GM21619 (cell line): ENCODE measurements at regions not wholly inside any gene's neighbourhood (a gene's known extent, or its start where the extent isn't known, plus 50 kb on each side); places are given as distances from the start of the nearest gene placed in this dataset.
"Not testable (repeated sequence)": the region's sequence is repeated elsewhere in the genome, so short reads cannot be mapped to it uniquely, and the experiment has no call there.

Experiments
- ATAC-seq: cut with Tn5 transposase; IDR thresholded peaks from one replicate; pipeline ENCODE4 v1.9.1; 2021; ENCODE audit not compliant: unreplicated experiment

DNA sequence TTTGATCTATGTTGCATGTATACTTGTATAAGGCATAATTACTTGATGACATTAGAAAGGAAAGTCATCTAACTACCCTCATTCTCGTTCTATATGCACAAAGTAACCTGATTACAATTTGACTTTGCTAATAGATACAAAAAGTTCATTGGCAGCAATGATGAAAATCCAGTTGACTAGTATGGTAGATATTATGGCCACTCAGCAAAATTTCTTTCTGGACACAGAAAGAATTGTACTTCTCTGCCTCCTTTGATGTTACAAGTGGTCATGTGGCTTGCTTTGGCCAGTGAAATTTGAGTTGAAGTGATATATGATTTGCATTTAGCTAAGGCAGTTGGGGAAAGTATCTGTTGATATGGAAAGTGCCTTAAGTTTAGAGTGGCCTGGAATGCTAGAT is 723.7 kb upstream of the ARRDC3 start:
- ATAC-seq = no peak

DNA sequence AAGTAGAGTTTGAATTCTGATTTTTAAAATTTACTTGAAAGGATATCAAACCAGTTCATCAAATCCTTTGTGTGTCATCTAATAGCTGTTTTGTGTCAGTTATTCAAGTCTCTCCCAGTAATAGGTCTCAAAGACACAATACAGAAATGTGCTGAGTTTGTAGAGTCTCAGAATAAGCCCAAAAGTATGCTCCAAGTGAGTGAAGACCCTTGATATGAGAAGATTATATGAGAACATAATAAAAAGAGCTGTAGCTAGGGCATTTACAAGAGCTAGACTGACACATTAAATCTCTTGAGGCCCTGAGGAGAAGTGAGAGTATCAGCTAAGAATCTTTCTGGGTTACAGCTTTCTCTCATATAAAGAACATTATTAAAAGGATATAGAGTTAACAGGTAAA is 721.0 kb upstream of the ARRDC3 start:
- ATAC-seq = no peak

DNA sequence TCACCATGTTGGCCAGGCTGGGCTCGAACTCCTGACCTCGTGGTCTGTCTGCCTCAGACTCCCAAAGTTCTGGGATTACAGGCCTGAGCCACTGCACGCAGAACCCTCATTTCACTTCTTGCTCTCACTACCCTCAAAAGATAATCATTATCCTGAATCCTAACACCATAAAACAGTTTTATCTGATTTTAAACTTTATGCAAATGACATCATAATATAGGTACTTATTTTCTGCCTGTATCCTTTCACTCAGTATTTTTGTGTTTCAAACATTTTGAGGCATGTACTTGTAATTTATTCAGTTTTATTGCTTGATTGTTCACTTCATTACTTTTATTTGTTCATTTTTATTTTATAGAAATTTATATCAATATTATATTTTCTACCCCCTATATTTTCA is 719.2 kb upstream of the ARRDC3 start:
- no peak for ATAC-seq

DNA sequence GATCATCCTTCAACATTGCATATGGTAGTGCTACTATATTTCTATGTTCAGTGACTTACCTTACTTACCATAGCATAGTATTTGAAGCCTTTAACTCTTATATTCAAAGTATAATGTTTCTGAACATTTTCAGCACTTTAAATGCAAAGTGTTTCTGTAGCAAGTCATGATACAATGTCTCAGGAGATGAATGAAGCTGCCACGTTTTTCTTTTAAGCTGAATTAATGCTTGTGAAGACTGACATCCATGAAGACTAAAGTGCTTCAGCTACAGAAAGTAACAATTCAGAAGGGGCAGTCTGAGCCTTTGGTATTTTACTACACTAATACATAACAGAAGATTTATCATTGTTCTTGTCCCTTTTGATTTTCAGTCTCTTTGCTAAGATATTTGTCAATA is 709.1 kb upstream of the ARRDC3 start:
- no peak for ATAC-seq

DNA sequence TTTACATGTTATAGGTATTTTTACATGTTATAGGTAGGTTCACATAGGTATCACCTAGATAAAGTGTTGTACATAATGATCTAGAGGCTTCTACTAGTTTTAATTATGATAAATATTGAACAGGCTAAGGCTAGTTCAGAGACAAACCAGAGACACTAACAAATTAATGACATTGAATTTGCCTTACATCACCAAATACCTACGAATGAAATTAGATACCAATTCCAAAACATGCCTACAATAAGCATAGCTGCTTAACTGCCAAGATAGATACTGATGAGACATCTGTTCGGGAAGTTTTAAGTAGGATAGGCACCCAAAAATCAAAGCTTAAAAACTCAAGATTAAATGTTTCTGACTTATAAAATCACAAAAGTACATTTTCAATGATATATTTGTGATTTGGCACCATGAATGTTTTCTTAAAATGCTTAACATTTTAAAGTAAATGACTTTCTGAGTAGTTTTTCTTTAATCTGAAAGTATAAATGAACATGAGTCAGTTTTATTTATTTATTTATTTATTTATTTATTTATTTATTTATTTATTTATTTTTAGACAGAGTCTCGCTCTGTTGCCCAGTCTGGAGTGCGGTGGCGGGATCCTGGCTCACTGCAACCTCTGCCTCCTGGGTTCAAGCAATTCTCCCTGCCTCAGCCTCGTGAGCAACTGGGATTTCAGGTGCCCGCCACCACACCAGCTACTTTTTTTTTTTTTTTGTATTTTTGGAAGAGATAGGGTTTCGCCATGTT is 703.1 kb upstream of the ARRDC3 start:
- ATAC-seq = no peak

DNA sequence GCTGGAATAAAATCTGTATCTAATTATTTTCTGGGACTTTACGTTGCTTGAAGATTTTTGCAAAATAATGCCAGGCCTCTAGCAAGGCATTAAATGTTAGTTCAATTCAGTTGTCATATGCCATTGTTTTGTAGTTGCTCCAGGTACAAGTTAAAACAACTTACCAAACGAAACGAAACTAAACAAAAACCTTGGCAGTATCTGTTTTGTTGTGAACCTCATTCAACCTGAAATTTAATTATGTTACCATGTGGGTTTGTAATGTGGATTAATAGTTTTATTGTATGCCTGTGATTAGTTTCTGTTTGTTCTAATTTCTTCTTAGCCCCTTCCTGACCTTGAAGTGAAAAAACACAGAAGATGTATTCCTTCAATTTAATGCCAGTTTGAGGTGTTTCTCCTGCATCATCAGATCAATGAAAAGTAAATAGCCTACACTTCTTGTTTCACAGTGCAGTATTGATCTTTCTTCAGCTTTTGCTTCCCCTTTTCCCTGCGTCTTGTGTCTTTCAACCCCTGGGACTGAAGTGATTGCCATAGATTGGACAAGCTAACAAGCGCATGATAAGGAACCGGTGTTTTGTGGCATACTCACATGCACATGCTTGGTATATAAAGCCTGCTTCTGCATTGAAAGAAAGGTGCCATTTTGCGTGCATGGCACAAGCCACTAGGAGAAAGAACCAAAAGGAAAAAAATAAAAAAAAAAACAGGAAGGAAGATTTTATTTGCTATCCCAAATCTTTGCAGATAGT is 699.0 kb upstream of the ARRDC3 start:
- no peak for ATAC-seq

DNA sequence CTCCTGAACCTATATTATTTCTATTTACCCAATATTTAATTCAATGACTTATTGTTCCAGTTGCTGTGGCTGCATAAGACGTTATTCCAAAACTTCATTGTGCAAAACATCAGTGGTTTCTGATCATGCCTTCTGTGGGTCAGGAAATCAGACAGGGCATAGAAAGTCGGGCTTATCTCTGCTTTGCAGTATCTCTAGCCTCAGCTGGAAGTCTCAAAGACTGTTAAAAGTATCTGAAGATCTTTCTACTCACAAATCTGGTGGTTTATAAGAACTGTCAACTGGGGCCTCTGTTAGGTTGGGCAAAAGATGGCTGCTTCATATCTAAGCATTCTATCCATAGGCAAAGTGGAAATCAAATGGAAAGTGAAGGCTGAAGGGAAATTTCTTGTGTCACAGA is 687.7 kb upstream of the ARRDC3 start:
- ATAC-seq = no peak

DNA sequence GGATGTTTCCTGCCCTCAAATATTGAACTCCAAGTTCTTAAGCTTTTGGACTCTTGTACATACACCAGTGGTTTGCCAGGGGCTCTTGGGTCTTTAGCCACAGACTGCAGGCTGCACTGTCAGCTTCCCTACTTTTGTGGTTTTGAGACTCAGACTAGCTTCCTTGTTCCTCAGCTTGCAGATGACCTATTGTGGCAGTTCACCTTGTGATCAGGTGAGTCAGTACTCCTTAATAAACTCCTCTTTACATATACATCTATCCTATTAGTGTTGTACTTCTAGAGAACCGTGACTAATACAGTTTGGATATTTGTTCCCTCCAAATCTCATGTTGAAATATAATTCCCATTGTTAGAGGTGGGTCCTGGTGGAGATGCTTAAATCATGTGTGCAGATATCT is 681.9 kb upstream of the ARRDC3 start:
- no peak for ATAC-seq

DNA sequence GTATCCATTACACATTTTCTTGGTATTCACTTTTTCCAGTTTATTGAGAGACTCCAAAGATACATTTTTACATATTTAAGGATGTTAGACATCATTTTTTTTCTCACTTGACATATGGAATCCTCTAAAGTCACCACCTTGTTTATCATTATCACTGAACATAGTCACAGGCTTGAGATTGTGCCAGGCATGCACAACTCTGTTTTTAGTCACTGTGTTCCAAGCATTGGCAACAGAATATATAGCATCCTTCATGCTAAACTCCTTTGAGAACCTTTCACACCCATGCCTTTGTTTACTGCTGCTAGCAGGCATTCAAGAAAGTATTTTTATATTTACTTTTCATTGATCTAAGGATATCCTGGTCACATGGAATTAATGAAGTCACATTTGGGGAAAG is 668.6 kb upstream of the ARRDC3 start:
- ATAC-seq = no peak

DNA sequence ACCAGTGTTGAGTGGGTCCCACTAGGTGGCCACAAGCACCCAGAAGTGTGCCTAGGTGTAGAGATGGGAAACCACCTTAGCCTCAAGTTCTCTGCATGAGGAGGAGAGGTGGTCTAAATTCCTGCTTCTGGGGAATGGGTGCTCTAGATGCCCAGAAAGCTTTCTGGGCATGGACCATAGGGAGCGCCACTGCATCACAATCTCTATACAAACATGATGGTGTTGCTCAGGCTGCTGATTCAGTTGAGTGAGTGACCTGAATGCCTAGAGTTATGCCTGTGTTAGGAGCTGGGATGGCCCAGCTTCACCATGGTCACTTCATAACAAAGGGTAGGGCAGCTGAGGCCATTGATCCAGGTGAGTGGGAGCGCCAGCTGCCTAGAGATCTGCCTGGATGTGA is 667.9 kb upstream of the ARRDC3 start:
- no peak for ATAC-seq

DNA sequence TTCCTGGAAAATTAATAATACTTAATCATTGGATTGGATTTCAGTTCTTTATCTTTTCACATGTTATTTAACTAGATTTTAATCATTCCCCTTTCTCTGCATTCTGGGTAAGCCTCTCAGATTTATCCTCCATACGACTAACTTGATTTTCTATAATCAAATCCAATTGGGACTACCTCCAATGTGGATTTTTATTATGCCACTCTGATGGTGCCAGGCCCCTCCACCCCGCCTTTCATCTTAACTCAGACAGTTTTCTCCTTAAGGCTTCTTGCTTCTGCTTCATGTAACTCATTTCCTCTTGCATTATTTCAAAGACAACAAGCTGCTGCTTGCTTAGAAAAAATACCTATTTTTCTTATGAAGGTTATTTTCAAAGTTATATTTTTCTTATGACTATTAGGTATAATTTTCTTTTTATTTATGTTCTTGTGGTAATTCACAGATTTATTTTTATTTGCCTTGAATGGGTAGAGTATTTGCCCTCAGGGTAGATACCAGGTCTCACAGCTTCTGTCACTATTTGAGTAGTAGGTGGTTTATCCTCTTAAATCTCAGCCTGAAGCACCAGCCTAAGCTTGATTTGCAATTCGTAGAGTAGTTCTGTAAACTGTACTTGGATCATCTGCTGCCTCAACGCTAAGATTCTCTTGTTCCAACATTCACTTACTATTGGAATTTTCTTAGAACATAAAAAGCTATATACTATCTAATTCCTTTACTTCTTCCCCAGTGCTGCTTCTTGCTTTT is 659.0 kb upstream of the ARRDC3 start:
- ATAC-seq = no peak

DNA sequence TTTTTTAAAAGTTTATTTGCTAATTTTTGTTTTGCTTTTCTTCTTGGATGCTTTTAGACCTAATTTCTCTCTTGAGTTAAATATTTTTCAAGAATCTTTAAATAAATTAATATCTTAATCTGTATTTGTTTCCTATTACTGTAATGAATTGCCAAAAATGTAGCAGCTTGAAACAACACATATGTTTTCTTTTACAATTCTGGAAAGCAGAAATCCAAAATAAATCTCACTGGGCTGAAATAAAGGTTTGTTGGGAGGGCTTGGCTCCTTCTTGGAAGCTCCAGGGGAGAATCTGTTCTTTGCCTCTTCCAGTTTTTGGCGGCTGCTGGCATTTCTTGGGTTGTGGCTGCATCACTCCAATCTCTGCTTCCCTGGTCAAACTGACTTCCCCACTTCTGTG is 658.1 kb upstream of the ARRDC3 start:
- ATAC-seq = no peak

DNA sequence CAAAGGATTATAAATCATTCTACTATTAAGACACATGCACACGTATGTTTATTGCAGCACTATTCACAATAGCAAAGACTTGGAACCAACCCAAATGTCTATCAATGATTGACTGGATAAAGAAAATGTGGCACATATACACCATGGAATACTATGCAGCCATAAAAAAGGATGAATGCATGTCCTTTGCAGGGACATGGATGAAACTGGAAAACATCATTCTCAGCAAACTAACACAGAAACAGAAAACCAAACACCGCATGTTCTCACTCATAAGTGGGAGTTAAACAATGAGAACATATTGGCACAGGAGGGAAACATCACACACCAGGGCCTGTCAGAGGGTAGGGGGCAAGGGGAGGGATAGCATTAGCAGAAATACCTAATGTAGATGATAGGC is 646.7 kb upstream of the ARRDC3 start:
- ATAC-seq = not testable (repeated sequence)

DNA sequence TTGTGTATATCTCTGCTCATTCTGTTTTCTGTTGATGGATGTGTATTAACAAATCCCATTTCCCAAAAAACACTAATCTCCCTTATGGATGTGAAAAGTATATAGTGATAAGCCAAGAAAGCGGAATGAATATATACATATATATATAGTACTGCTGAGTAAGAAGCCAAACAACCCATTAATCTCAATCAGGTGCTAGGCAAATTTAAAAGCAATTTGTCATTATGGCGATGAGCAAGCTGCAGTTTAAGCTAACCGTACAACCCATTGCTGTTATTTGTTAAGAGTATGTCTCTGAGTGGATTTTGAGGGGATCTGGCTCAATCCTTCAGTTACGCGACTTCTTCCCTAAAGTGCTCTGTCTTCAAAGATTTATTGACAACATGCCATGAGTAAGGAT is 640.4 kb upstream of the ARRDC3 start:
- no peak for ATAC-seq

DNA sequence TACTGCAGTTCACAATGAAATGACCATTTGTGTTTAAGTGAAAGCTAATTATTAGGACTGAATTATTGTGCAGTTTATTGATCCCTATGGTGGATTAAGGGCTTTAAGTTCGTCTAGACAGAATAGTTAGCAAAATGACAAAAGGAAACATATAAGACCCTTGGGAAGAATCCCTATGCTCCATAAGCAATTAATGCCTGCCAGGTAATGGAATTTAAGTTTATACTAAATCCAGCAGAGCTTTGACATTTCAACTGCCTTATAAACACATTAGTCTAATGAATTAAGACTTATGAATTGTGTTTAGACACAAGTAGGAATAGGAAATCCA is 640.0 kb upstream of the ARRDC3 start:
- no peak for ATAC-seq

DNA sequence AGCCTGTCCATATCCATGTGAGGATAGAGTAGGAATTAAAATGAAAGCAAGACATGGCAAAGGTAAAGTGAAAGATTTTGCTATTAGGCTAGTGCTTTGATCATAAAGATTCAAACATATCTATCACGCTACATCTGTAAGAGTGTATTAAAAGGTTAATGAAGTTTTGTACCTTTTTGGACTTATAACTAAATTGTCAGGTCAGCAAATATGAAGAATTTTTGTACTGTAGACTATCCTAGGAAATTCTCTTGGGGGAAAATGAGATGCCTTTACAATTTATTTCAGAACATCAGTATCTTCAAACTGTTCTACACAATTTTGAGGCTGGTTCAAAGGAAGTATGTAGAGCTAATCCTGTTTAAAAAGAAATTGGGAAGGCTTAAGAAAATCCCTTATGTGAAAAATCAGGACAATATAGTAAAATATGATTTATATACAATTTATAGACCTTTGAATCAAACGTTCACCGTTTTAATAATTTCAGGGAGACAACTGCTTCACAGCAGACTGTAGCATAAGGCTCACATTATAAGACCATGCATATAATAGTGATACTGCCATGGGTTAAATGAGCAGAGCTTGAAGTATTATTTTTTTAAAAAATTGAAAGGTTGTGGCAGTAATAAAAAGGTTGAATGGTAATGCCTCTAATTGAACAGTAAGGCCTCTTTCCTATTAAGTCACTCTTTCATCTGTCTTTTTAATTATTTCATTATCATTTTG is 639.5 kb upstream of the ARRDC3 start:
- no peak for ATAC-seq

DNA sequence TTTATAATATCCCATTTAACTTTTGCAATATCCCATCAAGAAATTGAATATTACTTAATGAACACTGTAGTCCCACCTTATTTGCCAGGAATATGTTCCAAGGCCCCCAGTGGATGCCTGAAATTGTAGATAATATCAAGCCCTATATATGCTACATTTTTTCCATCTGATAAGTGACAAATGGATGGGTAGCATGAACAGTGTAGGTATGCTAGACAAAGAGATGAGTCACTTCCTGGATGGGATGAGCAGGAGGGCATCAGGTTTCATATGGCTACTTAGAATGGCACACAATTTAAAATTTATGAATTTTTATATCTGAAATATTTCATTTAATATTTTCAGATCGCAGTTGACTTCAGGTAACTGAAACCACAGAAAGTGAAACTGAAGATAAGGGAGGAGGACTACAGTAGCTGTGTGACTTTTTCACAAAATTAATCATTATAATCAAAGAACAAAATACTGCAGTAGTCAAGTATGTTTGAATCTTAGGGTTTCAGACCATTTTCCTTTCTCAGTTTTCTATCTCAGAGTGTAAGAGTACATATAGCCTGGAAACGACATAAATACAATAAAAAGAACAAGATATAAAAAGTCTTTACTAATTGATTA is 636.4 kb upstream of the ARRDC3 start:
- ATAC-seq = no peak

DNA sequence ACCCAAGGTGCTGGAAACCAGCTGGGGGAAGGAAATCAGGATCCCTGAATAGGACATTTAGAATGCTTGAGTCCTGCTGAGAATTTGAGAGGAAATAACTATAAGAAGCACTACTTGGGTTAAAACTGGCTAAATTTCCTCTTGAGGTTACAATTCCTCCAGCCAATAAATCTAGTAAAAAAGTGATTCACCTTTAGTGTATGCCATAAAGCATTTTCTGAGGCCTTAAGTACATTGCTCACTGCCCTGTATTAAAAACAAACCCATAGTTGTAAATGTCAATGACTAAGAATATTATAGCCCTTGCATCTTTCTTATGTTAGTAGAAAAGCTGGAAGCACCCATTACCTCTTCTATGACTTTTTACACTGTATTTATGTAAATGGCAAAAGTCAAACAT is 634.7 kb upstream of the ARRDC3 start:
- ATAC-seq = no peak

DNA sequence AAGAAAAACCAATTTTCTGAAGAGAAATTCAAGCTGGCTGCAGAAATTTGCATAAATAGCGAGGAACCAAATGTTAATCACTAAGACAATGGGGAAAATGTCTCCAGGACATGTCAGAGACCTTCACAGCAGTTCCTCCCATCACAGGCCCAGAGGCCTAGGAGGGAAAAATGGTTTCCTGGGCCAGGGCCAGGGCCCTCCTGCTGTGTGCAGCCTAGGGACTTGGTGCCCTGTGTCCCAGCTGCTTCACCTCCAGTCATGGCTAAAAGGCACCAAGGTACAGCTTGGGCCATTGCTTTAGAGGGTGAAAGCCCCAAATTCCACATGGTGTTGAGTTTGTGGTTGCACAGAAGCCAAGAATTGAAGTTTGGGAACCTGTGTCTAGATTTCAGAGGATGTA is 628.7 kb upstream of the ARRDC3 start:
- ATAC-seq = not testable (repeated sequence)

DNA sequence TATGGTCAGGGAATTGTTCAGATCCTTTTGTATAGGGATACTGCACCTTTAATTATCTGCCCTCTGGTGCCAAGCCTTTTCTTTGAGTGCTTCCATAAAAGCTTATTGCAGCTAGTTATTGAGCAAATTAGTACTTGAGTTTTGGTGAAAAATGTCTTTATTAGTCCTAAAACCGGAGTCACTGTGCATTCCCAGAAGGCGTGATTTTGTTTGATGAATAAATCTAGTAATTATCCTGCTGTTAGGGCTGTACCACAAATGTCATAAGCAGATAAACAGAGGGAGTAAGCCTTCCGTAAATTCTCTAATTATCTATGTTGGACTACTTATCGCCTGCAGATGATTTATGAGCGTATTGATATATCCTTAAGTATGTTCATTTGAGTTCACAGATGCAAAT is 620.7 kb upstream of the ARRDC3 start:
- no peak for ATAC-seq

DNA sequence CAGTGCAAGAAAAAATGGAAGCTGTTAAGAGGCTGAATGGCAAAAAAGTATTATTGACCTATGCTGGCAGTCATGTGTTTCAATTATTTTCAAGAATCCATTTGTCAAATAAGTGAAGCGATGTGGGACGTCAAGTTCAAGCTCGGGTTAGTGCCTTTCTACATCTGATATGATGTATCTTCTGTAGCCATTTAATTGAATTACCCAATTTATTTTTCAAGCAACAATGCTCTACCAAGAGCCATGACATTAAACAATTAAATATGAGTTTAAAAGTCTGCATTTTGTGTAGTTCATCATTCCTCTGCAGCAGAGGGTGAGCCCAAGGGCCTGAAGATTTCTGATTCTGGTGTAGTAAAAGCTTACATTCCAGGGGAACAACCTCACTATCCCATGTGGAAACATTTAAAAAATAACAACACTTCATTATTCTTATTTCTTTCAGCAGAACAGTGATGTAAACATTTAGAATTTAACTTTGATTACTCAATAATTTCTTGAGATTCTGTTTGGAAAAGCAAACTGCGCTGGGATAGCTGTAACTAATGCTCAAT is 619.7 kb upstream of the ARRDC3 start:
- no peak for ATAC-seq
